ENCODE measurements at regions not wholly inside any gene's neighbourhood (a gene's known extent, or its start where the extent isn't known, plus 50 kb on each side); places are given as distances from the start of the nearest gene placed in this dataset.
"Not testable (repeated sequence)": the region's sequence is repeated elsewhere in the genome, so short reads cannot be mapped to it uniquely, and the experiment has no call there.

DNA sequence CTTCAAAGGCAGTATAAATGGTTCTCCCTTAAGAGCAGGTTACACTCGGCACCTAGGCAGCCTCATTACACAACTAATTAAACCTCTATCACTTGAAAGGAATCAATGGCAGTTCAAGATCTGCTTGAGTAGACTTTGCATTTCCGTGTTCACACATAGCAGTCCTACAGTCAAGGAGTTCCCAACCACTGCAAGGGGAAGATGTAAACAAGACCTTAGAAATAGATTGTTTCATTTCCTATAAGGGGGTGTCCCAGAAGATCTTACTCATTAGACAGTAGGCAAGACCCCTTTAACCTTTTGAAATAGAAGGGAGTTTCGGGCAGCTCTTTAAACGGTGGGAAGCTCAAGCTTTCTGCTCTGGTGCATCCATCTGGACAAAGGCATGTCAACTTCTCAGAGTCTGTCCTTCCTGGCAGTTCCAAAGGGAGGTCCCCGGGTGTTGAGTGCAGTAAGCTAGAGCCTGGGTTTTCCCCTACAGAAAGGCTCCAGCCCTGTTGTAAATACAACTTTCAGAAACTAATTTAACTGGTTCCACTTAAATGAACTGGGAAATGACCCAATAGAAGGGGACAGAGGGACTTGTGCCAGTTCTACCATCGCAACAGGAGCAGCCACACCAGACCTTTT lies 150.8 kb downstream of the RBMX2 start:
- DNase-seq (ENCODE audit: low spot score), result no peak

DNA sequence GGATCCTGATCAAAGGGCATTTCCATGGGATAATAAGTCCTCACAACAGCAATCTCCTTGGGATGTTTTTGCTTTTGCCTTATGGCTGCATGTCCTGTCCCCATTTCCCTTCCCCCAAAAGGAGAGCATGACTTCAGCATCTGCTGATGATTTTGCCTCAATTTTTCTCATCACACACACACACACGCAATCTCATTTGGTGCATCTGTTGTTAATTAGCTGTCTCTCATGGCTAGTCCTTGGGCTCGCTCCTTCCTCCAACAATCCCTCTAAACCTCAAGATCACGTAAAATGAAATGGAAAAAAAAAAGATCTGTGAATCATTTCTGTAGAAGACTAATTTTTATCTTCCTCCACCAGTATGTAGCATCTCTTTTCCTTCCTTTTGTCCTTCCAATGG lies 153.6 kb downstream of the RBMX2 start:
- DNase-seq (ENCODE audit: low spot score), result no peak

DNA sequence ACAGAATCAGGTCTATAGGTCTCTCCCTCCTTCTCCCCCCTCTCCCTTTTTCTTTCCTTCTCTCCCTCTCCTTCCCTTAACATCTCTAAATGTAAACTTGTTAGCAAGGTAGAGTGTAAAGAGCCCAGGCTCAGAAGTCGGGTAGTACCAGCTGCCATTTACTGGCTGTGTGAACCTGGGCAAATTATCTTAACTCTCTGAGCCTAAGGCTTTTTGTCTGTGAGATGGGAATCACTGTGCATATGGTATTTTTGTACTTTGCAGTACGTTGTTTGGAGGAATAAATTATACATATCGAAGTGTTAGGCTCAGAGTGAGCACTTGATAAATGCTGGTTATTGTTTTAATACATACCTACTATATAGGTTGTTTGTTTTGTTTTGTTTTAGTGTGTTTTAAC lies 154.0 kb downstream of the RBMX2 start:
- DNase-seq (ENCODE audit: low spot score), result no peak

DNA sequence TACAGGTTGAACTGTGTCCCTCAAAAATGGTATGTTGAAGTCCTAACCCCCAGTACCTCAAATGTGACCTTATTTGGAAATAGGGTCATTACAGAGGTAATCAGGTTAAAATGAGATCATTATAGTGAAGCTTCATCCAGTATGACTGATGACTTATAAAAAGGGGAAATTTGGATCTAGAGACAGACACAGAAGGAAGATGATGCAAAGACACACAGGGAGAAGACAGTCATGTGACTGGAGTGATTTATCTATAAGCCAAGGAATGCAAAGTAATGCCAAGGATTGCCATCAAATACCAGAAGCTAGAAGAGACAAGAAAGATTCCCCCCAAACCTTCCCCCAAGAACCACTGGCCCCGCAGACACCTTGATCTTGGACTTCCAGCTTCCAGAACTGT lies 155.2 kb downstream of the RBMX2 start:
- DNase-seq (ENCODE audit: low spot score), result no peak

DNA sequence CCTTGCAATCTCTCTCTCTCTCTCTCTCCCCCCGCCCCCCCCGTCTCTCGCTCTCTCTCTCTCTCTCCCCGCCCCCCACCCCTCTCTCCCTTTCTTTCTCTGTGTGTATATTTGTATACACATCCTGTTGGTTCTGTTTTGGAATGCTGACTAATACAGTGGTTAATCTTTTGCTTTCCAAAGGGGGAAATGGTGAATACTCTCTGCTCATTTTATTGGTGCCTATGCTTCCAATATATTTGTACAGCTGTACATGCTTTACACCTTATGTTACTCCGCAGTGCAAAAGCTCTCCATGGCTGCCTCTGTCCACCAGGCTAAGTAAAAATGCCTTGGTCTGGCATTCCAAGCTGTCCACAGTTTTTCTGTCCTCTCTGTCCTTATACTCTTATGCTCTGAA lies 158.8 kb downstream of the RBMX2 start:
- no peak for DNase-seq (ENCODE audit: low spot score)

DNA sequence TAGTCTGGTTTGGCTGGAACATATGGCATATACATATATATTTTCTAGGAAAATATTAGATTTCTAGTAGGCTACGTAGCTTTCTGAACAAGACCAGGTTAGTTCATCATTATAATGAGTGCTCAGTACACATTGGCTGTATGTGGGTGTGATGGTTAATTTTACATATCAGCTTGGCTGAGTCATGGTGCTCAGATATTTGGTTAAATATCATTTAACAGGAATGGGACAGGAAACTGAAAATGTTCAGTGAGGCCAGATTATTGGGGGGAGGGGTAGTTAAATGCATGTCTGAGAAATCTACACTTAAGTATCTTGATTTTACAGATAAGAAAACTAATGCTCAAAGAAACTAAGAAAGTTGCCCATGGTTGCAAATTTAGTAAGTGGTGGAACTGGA lies 160.1 kb downstream of the RBMX2 start:
- no peak for DNase-seq (ENCODE audit: low spot score)

DNA sequence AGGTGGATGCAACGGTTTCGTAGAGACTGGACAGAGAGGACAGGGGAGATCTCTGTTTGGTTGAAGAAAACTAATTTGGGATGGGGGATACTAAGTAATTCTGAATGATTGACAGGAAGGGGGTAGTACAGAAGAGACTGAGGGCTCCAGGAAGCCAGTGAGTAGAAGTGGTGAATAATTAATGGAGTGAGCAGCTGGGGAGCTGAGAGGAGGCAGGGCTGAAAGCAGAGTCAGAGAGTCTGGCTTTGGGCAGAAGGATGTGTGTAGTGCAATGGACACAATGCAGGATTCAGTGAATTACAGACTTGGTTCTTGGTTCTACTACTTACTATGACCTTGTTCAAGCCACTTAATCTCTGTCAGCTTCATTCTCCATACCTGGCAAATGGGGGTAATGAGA lies 161.7 kb downstream of the RBMX2 start:
- DNase-seq (ENCODE audit: low spot score), result no peak

DNA sequence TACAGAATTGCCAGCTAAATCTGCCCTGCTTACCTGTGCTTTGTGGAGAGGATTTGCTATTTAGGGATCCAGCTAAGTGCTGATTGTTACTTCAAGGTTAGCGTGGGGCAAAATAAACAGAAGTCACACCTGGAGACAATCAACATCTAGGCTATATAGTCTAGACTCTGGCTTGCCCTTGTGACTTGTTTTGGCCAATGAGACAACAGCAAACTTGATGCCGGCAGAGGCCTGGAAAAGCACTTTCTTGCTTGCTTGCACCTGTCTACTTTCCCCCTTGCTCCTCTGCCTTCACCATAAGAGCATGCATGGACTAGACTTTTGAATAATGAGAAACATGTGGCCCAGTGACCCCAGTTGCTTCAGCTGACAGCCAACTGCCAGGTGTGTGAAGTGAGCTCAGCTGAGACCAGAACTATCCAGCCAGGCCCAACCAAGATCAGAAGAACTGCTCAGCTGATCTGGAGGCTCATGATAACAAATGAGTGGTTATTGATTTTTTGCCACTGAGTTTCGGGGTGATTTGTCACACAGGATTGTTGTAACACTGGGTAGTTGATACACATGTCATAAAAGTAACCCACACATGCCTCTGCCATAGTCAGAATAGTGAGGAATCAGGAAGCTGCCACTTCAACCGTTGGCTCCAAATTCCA lies 164.4 kb downstream of the RBMX2 start:
- no peak for DNase-seq (ENCODE audit: low spot score)

DNA sequence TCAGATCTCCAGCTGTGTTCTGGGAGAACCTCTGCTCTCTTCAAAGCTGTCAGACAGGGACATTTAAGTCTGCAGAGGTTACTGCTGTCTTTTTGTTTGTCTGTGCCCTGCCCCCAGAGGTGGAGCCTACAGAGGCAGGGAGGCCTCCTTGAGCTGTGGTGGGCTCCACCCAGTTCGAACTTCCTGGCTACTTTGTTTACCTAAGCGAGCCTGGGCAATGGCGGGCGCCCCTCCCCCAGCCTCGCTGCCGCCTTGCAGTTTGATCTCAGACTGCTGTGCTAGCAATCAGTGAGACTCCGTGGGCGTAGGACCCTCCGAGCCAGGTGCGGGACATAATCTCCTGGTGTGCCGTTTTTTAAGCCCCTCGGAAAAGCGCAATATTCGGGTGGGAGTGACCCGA lies 171.2 kb downstream of the RBMX2 start:
- DNase-seq (ENCODE audit: low spot score), result not testable (repeated sequence)

Measured in HuH-7.5 (cell line).